Mesenchymal stem cell (in vitro differentiated cells and primary cell): ENCODE measurements at regions not wholly inside any gene's neighbourhood (a gene's known extent, or its start where the extent isn't known, plus 50 kb on each side); places are given as distances from the start of the nearest gene placed in this dataset.

Experiments used
- DNase-seq: peaks from one replicate; pipeline ENCODE4 v3.0.0-alpha.2; 2013
- H2AFZ ChIP-seq: one replicate; pipeline ENCODE4 v1.6.1; 2013; ENCODE audit warnings: low read depth, mild to moderate bottlenecking, control low read depth, inconsistent platforms, low read length, moderate library complexity
- H2AK5ac ChIP-seq: 2 replicates; pipeline ENCODE4 v1.6.1; 2013; ENCODE audit warnings: low read length, moderate library complexity, mild to moderate bottlenecking, inconsistent platforms; ENCODE audit not compliant: severe bottlenecking
- H2BK120ac ChIP-seq: one replicate; pipeline ENCODE4 v1.6.1; 2013; ENCODE audit warnings: low read depth, mild to moderate bottlenecking, inconsistent platforms, low read length, moderate library complexity
- H2BK12ac ChIP-seq, 2 experiments: one replicate each; pipeline ENCODE4 v1.6.1; 2013; ENCODE audit warnings: inconsistent platforms in 2 of 2, low read length in 2 of 2, mild to moderate bottlenecking in 2 of 2, moderate library complexity in 2 of 2, control low read depth in 1 of 2
- H2BK15ac ChIP-seq: one replicate; pipeline ENCODE4 v1.6.1; 2013; ENCODE audit warnings: mild to moderate bottlenecking, low read depth, inconsistent platforms; ENCODE audit not compliant: poor library complexity, severe bottlenecking
- H2BK5ac ChIP-seq: 2 replicates; pipeline ENCODE4 v1.6.1; 2013; ENCODE audit warnings: low read depth, mild to moderate bottlenecking, low read length, control low read depth, inconsistent platforms; ENCODE audit not compliant: poor library complexity, severe bottlenecking
- H3K14ac ChIP-seq, 2 experiments: one replicate each; pipeline ENCODE4 v1.6.1; 2013; ENCODE audit warnings: inconsistent platforms in 2 of 2, low read length in 2 of 2, control low read depth in 1 of 2, mild to moderate bottlenecking in 1 of 2, moderate library complexity in 1 of 2
- H3K18ac ChIP-seq, 2 experiments: one replicate each; pipeline ENCODE4 v1.6.1; 2013; ENCODE audit warnings: inconsistent platforms in 2 of 2, low read length in 2 of 2, control low read depth in 1 of 2, low read depth in 1 of 2, mild to moderate bottlenecking in 1 of 2
- H3K23ac ChIP-seq, 2 experiments: one replicate each; pipeline ENCODE4 v1.6.1; 2013; ENCODE audit warnings: inconsistent platforms in 2 of 2, low read length in 2 of 2, mild to moderate bottlenecking in 2 of 2, moderate library complexity in 2 of 2, control low read depth in 1 of 2
- H3K27ac ChIP-seq: 2 replicates; pipeline ENCODE4 v1.5.1; 2013; ENCODE audit warnings: mild to moderate bottlenecking, moderate library complexity, low read length, control low read depth, inconsistent platforms; ENCODE audit not compliant: poor library complexity, severe bottlenecking
- H3K27me3 ChIP-seq, 2 experiments: 2 replicates each; pipeline versions ENCODE4 v1.6.1 to v1.7.0; 2013; ENCODE audit warnings: low read length in 2 of 2, mild to moderate bottlenecking in 2 of 2, moderate library complexity in 2 of 2, control low read depth in 1 of 2, inconsistent platforms in 1 of 2; ENCODE audit not compliant: control insufficient read depth in 1 of 2, insufficient read depth in 1 of 2
- H3K36me3 ChIP-seq, 2 experiments: 2 replicates each; pipeline versions ENCODE4 v1.6.1 to v1.7.0; 2013; ENCODE audit warnings: low read length in 2 of 2, control low read depth in 1 of 2, inconsistent platforms in 1 of 2, low read depth in 1 of 2, mild to moderate bottlenecking in 1 of 2; ENCODE audit not compliant: insufficient read depth in 2 of 2, control insufficient read depth in 1 of 2
- H3K4ac ChIP-seq, 2 experiments: one replicate each; pipeline ENCODE4 v1.6.1; 2013; ENCODE audit warnings: inconsistent platforms in 2 of 2, low read length in 2 of 2, mild to moderate bottlenecking in 2 of 2, moderate library complexity in 2 of 2, control low read depth in 1 of 2, low read depth in 1 of 2
- H3K4me1 ChIP-seq: 2 replicates; pipeline ENCODE4 v1.6.1; 2013; ENCODE audit warnings: low read depth, low read length, control low read depth; ENCODE audit not compliant: control insufficient read depth, insufficient read depth
- H3K4me2 ChIP-seq: 2 replicates; pipeline ENCODE4 v1.6.1; 2013; ENCODE audit warnings: low read length, mild to moderate bottlenecking, inconsistent platforms; ENCODE audit not compliant: poor library complexity, severe bottlenecking
- H3K4me3 ChIP-seq, 2 experiments: 2 replicates each; pipeline versions ENCODE4 v1.5.1 to v1.7.0; 2013; ENCODE audit warnings: low read length in 2 of 2, mild to moderate bottlenecking in 2 of 2, control low read depth in 1 of 2, low read depth in 1 of 2; ENCODE audit not compliant: insufficient read depth in 1 of 2
- H3K79me1 ChIP-seq: replicated peaks from 2 replicates; pipeline ENCODE4 v1.6.1; 2013; ENCODE audit warnings: mild to moderate bottlenecking, control low read depth, low read length, inconsistent platforms; ENCODE audit not compliant: poor library complexity, severe bottlenecking
- H3K9ac ChIP-seq: 2 replicates; pipeline ENCODE4 v1.7.0; 2013; ENCODE audit warnings: mild to moderate bottlenecking, low read length, moderate library complexity
- H3K9me3 ChIP-seq: 2 replicates; pipeline ENCODE4 v1.7.0; 2013; ENCODE audit warnings: mild to moderate bottlenecking, low read length; ENCODE audit not compliant: control insufficient read depth
- H4K8ac ChIP-seq: one replicate; pipeline ENCODE4 v1.6.1; 2013; ENCODE audit warnings: inconsistent platforms, mild to moderate bottlenecking, low read length, moderate library complexity
- H4K91ac ChIP-seq: one replicate; pipeline ENCODE4 v1.6.1; 2013; ENCODE audit warnings: mild to moderate bottlenecking, low read length, inconsistent platforms
- WGBS: methylation state at CpG from one replicate; pipeline ENCODE4 v1.1.7; 2013; ENCODE audit warnings: mixed read lengths; 5-methylcytosine and 5-hydroxymethylcytosine counted together

- Histone ChIP-seq H2AK5ac (no peak overlapping the region), H2BK12ac (no peak overlapping the region), H3K36me3 (no peaks in the 10 kb centered on the region), H2AFZ (no peak overlapping the region), H3K4me3 (no peak overlapping the region), H3K4ac (no peak overlapping the region), H3K79me1 (no peaks in the 10 kb centered on the region), H3K27me3 (no peaks in the 10 kb centered on the region), H3K9me3 (no peaks in the 10 kb centered on the region), H3K4me2 (no peak overlapping the region), H4K8ac (no peak overlapping the region), H3K14ac (no peak overlapping the region), H3K27ac (no peak overlapping the region), H4K91ac (no peak overlapping the region), H3K9ac (no peak overlapping the region), H3K18ac (no peak overlapping the region), H3K4me1 (no peaks in the 10 kb centered on the region), H2BK15ac (no peak overlapping the region), H2BK120ac (no peak overlapping the region), H2BK5ac (no peak overlapping the region), H3K23ac (no peak overlapping the region)
- DNase-seq = no peak
These were observed 155.9 kb upstream of the SEMA3D start for GRCh38 chr7:85342781-85343180.

GRCh38 chr7:85341973-85342372 is 155.1 kb upstream of the SEMA3D start:
- no CpG with 5 or more reads among the region's 2 CpGs for WGBS
- DNase-seq = no peak
- H2BK120ac ChIP-seq = no peak overlapping the region

GRCh38 chr7:85341121-85341520 is 154.3 kb upstream of the SEMA3D start:
- H2BK5ac ChIP-seq = no peak overlapping the region
- no peaks in the 10 kb centered on the region for H3K4me1 ChIP-seq
- H3K27me3 ChIP-seq = no peaks in the 10 kb centered on the region
- H3K18ac ChIP-seq = no peak overlapping the region
- no peaks in the 10 kb centered on the region for H3K36me3 ChIP-seq
- H3K4me2 ChIP-seq = no peak overlapping the region
- no peak overlapping the region for H2BK120ac ChIP-seq
- no CpG with 5 or more reads among the region's 1 CpG for WGBS
- H3K4me3 ChIP-seq = no peak overlapping the region
- H3K79me1 ChIP-seq = no peaks in the 10 kb centered on the region
- H2AFZ ChIP-seq = no peak overlapping the region
- no peak overlapping the region for H2BK15ac ChIP-seq
- H2AK5ac ChIP-seq = no peak overlapping the region
- H3K14ac ChIP-seq = no peak overlapping the region
- no peak overlapping the region for H3K23ac ChIP-seq
- no peak overlapping the region for H3K9ac ChIP-seq
- no peak overlapping the region for H3K4ac ChIP-seq
- DNase-seq = no peak
- no peak overlapping the region for H4K8ac ChIP-seq
- no peak overlapping the region for H4K91ac ChIP-seq
- no peaks in the 10 kb centered on the region for H3K9me3 ChIP-seq
- no peak overlapping the region for H3K27ac ChIP-seq
- H2BK12ac ChIP-seq = no peak overlapping the region

More at GRCh38 chr7:85341973-85342372, 155.1 kb upstream of the SEMA3D start:
- H2BK12ac ChIP-seq = no peak overlapping the region
- H2AFZ ChIP-seq = no peak overlapping the region
- H3K4me2 ChIP-seq = no peak overlapping the region
- H3K27me3 ChIP-seq = no peaks in the 10 kb centered on the region
- H3K4me1 ChIP-seq = no peaks in the 10 kb centered on the region
- no peak overlapping the region for H2AK5ac ChIP-seq
- H2BK15ac ChIP-seq = no peak overlapping the region
- H3K18ac ChIP-seq = no peak overlapping the region
- no peaks in the 10 kb centered on the region for H3K9me3 ChIP-seq
- no peaks in the 10 kb centered on the region for H3K36me3 ChIP-seq
- H3K4me3 ChIP-seq = no peak overlapping the region
- H3K14ac ChIP-seq = no peak overlapping the region
- H3K23ac ChIP-seq = no peak overlapping the region
- no peak overlapping the region for H3K27ac ChIP-seq
- no peak overlapping the region for H3K9ac ChIP-seq
- no peak overlapping the region for H4K91ac ChIP-seq
- no peak overlapping the region for H3K4ac ChIP-seq
- no peaks in the 10 kb centered on the region for H3K79me1 ChIP-seq
- H4K8ac ChIP-seq = no peak overlapping the region
- H2BK5ac ChIP-seq = no peak overlapping the region

- Histone ChIP-seq H2BK12ac (no peak overlapping the region), H3K9me3 (no peaks in the 10 kb centered on the region), H2AK5ac (no peak overlapping the region), H3K36me3 (no peaks in the 10 kb centered on the region), H2BK15ac (no peak overlapping the region), H3K4me2 (no peak overlapping the region), H3K23ac (no peak overlapping the region), H3K27me3 (no peaks in the 10 kb centered on the region), H3K4me3 (no peak overlapping the region), H4K8ac (no peak overlapping the region), H3K79me1 (no peaks in the 10 kb centered on the region), H3K14ac (no peak overlapping the region), H3K4ac (no peak overlapping the region), H4K91ac (no peak overlapping the region), H2AFZ (no peak overlapping the region), H2BK120ac (no peak overlapping the region), H3K9ac (no peak overlapping the region), H3K4me1 (no peaks in the 10 kb centered on the region), H3K27ac (no peak overlapping the region), H3K18ac (no peak overlapping the region), H2BK5ac (no peak overlapping the region)
- WGBS = 67% methylated on average over 1 of the region's 1 CpG
- no peak for DNase-seq
These were observed 149.2 kb upstream of the SEMA3D start for GRCh38 chr7:85336086-85336485.
